ENCODE measurements at regions not wholly inside any gene's neighbourhood (a gene's known extent, or its start where the extent isn't known, plus 50 kb on each side); places are given as distances from the start of the nearest gene placed in this dataset.

DNA sequence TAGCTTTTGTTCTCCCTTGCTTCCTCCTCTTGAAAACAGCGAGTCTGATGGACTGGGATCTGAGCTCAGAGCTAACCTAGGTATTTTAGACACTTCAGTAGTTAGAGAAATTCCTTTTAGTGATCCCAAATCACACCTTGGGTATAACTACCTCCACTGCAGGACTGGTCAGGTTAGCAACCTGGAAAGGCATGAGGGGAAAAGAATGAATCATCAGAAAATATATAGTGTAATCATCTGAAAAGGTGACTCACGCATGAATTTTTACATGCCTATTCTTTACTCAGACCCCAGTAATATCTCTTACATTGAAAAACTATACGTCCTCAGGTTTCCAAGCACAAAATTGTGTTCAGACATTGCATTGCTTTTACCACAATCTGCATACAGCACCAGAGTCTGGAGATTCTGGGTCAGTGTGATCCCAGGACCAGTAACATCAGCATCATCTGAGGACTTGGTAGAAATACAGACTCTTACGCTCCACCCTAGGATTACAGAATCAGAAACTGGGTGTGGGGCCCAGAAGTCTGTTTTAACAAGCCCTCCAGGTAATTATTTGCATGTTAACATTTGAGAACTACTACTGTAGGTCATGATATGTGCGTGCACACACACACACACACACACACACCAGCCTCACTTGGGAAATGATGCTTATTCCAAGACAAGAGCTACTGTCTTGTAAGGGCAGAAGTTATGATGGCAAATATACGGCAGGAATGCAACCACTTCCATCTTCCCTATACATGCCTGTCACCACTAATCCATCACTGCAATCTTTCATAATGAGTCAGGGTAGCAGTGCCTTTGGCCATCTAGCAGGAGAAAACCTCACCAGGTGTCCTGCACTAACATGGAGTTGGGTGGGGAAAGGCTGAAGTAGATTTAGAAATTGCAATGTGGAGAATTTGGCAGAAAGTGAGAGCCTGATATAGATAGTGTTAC is 271.6 kb upstream of the MAP3K1 start:
- CTCF ChIA-PET, result no interaction called here
- POLR2A ChIA-PET, result no interaction called here
- no peak for DNase-seq (ENCODE audit: extremely low spot score)
- TF ChIP-seq, protein P1, sequence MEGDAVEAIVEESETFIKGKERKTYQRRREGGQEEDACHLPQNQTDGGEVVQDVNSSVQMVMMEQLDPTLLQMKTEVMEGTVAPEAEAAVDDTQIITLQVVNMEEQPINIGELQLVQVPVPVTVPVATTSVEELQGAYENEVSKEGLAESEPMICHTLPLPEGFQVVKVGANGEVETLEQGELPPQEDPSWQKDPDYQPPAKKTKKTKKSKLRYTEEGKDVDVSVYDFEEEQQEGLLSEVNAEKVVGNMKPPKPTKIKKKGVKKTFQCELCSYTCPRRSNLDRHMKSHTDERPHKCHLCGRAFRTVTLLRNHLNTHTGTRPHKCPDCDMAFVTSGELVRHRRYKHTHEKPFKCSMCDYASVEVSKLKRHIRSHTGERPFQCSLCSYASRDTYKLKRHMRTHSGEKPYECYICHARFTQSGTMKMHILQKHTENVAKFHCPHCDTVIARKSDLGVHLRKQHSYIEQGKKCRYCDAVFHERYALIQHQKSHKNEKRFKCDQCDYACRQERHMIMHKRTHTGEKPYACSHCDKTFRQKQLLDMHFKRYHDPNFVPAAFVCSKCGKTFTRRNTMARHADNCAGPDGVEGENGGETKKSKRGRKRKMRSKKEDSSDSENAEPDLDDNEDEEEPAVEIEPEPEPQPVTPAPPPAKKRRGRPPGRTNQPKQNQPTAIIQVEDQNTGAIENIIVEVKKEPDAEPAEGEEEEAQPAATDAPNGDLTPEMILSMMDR (IDR thresholded peaks at IDR 0.05; ENCODE audit: control extremely low read depth, extremely low read depth, low read depth, missing control alignments), result no peak

DNA sequence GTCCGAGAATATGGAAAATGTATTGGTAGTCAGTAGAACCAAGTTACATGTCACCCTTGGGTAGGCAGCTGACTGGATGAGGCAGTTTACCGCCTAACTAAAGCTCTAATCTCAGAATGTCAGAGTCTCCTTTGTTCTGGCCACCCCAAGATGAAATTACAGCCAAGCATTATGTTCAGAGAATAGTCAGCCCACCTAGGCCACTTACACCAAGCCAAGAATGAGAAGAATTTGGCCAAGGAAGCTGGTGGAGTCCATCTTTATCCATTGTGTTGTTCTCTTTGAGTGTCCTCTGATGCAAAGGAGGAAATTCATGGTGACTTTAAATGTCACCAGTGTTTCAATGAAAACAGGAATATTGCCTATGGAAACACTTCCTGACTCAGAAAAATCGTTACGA is 275.1 kb upstream of the MAP3K1 start:
- ChIA-PET POLR2A (interaction anchor here (0.6 kb wide), 1 partner anchor 46 kb away, joined by 3 read pairs; no protein-coding TSS in a partner anchor), CTCF (no interaction called here)
- TF ChIP-seq, protein P1 (IDR thresholded peaks at IDR 0.05; ENCODE audit: control extremely low read depth, extremely low read depth, low read depth, missing control alignments), result no peak
- no peak for DNase-seq (ENCODE audit: extremely low spot score)

DNA sequence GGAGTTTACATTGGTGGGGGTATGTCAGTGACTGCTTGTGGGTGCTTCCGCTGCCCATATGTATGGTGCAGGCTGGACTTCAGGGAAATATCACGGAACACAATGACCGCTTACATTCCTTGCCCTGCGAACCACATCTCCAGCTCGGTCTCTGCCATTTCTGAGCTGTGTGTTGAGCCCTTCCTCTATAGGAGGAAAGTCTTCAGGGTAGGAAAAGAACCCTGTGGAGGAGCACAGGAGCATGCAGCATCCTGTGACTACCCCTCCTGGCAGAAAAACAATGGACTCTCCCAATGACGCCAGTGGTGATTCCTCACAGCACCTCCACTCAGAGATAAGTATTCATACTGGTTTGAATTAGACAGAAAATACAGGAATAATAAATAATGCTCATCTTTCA is 276.8 kb upstream of the MAP3K1 start:
- no peak for DNase-seq (ENCODE audit: extremely low spot score)
- ChIA-PET CTCF (no interaction called here), POLR2A (no interaction called here)
- TF ChIP-seq, protein P1 (IDR thresholded peaks at IDR 0.05; ENCODE audit: control extremely low read depth, extremely low read depth, low read depth, missing control alignments), result no peak

DNA sequence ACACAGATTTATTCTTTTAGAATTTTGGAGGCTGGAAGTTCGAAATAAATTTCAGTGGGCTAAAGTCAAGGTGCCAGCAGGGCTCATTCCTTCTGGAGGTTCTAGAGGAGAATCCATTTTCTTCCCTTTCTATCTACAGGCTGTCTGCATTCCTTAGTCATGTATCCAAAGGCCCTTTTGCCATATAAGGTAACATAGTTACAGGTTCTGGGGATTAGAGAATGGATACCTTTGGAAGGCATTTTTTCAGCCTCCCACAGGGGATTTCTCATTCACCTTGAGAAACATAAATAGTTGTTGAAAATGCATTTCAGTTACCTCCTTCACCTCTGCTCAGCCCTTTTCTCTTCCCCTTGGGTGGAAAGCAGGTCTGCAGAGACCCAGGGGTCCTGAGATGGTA is 280.0 kb upstream of the MAP3K1 start:
- DNase-seq (ENCODE audit: extremely low spot score), result no peak
- TF ChIP-seq, protein P1 (IDR thresholded peaks at IDR 0.05; ENCODE audit: control extremely low read depth, extremely low read depth, low read depth, missing control alignments), result no peak
- POLR2A ChIA-PET, result no interaction called here
- CTCF ChIA-PET, result interaction anchor here (1.7 kb wide), 1 partner anchor 29 kb away, joined by 4 read pairs; no protein-coding TSS in a partner anchor

DNA sequence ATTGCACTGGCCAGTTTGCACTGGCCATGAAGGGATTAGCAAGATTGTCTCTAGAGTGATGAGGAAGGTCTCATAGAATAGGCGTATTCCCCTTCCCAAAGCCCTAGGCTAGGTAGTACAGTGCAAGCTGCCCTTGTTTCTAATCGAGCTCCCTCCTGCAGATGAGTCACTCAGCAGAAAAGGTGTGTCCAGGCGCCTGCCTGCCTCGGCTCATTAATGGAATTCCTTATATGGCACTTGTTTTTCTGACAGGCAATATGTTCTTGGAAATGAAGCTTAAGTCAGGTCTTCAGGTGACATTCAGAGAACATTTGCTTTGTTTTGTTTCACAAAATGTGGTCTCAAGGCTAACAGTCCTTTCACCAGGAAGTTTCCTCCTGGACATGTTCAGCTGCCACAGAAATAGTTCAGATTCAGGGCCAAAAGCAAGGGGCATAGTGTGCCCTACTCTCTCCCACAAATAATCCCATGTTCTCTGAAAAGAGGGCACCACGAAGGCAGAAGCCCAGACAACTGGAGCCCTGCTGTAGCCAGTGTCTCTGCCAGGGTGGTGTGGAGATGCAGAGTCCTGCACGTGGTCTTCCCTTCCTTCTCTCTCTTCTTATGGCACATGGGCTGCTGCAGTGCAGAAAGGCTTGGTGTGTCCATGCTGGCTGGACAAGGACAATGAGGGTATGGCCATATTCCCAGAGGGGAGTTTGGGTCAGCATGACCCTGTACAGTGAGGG is 281.1 kb upstream of the MAP3K1 start:
- DNase-seq (ENCODE audit: extremely low spot score), result no peak
- TF ChIP-seq, protein P1 (IDR thresholded peaks at IDR 0.05; ENCODE audit: control extremely low read depth, extremely low read depth, low read depth, missing control alignments), result no peak
- POLR2A ChIA-PET, result no interaction called here
- CTCF ChIA-PET, result interaction anchor here (1.7 kb wide), 1 partner anchor 30 kb away, joined by 4 read pairs; no protein-coding TSS in a partner anchor

DNA sequence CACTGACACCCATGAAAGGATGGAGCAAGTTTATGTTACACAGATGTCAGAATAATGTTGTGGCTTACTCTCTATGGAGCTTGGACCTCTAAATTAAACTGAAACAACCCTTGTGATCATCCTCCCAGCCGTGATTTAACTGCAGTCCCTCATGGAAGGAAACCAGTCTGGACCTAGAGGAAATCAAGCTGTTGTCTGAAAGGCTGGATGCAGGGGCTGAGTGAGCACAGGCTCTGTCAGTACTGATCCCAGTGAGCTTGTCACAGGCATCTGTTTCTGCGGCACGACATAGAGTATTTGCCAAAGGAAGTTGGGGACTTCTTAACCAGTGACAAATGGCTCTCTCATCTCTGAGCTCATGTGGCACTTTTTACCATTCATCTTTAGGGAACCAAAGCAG is 282.9 kb upstream of the MAP3K1 start:
- ChIA-PET POLR2A (no interaction called here), CTCF (interaction anchor here (0.9 to 1.2 kb wide), 2 partner anchors 13 to 262 kb away, joined by 3 read pairs; no protein-coding TSS in a partner anchor)
- no peak for DNase-seq (ENCODE audit: extremely low spot score)
- TF ChIP-seq, protein P1 (IDR thresholded peaks at IDR 0.05; ENCODE audit: control extremely low read depth, extremely low read depth, low read depth, missing control alignments), result no peak

Data from GM10248 (cell line).